NB4 (cell line): ENCODE measurements at regions not wholly inside any gene's neighbourhood (a gene's known extent, or its start where the extent isn't known, plus 50 kb on each side); places are given as distances from the start of the nearest gene placed in this dataset.

Experiments used
- DNase-seq: peaks from one replicate; pipeline ENCODE4 v3.0.0; 2010; ENCODE audit warnings: low read depth
- H3K4me3 ChIP-seq: one replicate; pipeline ENCODE4 v1.5.1; 2011; ENCODE audit warnings: mild to moderate bottlenecking, low read depth, low read length, moderate library complexity
- CTCF ChIP-seq: IDR thresholded peaks from one replicate; pipeline ENCODE4 v1.5.1; 2012; ENCODE audit warnings: low read depth, low read length
- MAX ChIP-seq: IDR thresholded peaks from 2 replicates; pipeline ENCODE4 v1.6.1; 2011; ENCODE audit warnings: low read depth, low read length
- MYC ChIP-seq: IDR thresholded peaks from 2 replicates; pipeline ENCODE4 v1.6.1; 2011; ENCODE audit warnings: low read depth, low read length
- POLR2A ChIP-seq: IDR thresholded peaks from 2 replicates; pipeline ENCODE4 v1.6.1; 2011; ENCODE audit warnings: mild to moderate bottlenecking; ENCODE audit not compliant: insufficient read length; ENCODE audit errors: extremely low read depth

GRCh38 chr2:196230061-196230854, 58.9 kb upstream of the STK17B start:
- no peak for DNase-seq
- TF ChIP-seq CTCF: no peak
- TF ChIP-seq MYC: no peak
- TF ChIP-seq MAX: no peak
- no peak for TF ChIP-seq POLR2A
- no peak overlapping the region for H3K4me3 ChIP-seq

- H3K4me3 ChIP-seq: no peak overlapping the region
- no peak for TF ChIP-seq MAX
- TF ChIP-seq POLR2A: no peak
- no peak for TF ChIP-seq CTCF
- TF ChIP-seq MYC: no peak
- peak; percentile 58 for DNase-seq
Measured at GRCh38 chr2:196233021-196233804, 61.8 kb upstream of the STK17B start.

GRCh38 chr2:196233805-196234475, 62.6 kb upstream of the STK17B start:
- no peak for TF ChIP-seq POLR2A
- TF ChIP-seq MYC: no peak
- TF ChIP-seq MAX: 0 out of 2 replicates have a peak, but pooled peaks have one; percentile 18
- TF ChIP-seq CTCF: no peak
- peak overlapping the region; percentile 5 for H3K4me3 ChIP-seq
- peak; percentile 95 for DNase-seq

GRCh38 chr2:196234672-196235071, 63.3 kb upstream of the STK17B start:
- peak; percentile 92 for DNase-seq
- TF ChIP-seq POLR2A: no peak
- no peak for TF ChIP-seq CTCF
- TF ChIP-seq MYC: no peak
- no peak for TF ChIP-seq MAX
- H3K4me3 ChIP-seq: no peak overlapping the region

- TF ChIP-seq MAX (no peak), MYC (no peak), POLR2A (no peak), CTCF (no peak)
- peak overlapping the region; percentile 54 for H3K4me3 ChIP-seq
- DNase-seq: no peak
Measured at GRCh38 chr2:196238836-196239380, 67.5 kb upstream of the STK17B start.
